GM12878 (cell line): ENCODE measurements at regions not wholly inside any gene's neighbourhood (a gene's known extent, or its start where the extent isn't known, plus 50 kb on each side); places are given as distances from the start of the nearest gene placed in this dataset.

Experiments used
- ATAC-seq: fragments of 200-7000 bp; cut with Tn5 transposase; 3 replicates; pipeline ENCODE4 v1.9.1; 2020; ENCODE audit warnings: mild to moderate bottlenecking, moderate library complexity
- BruUV-seq: library from RNA; stranded (reverse); fragments of 400-500 nt; replicated peaks from 2 replicates; lab custom pipeline; 2021; lab: Mats Ljungman, UMichigan
- CTCF ChIA-PET: fragments of 300-600 bp; sonication (Branson Sonifier 250); formaldehyde crosslinking; extraction: SDS; loops from one replicate; lab custom pipeline; 2021; ENCODE audit warnings: inconsistent platforms; lab: Yijun Ruan, JAX
- POLR2A ChIA-PET: fragments of 350-600 bp; formaldehyde crosslinking; extraction: SDS; loops from one replicate; lab custom pipeline; 2021; ENCODE audit warnings: inconsistent platforms; lab: Charles Lee
- RAD21 ChIA-PET: fragments of 300-600 bp; sonication (Branson Sonifier 250); formaldehyde crosslinking; loops from one replicate; lab custom pipeline; 2023; ENCODE audit warnings: antibody characterized with exemption; ENCODE audit not compliant: unreplicated experiment; lab: Charles Lee
- SMC1A ChIA-PET: fragments of 300-600 bp; sonication (Branson Sonifier 250); formaldehyde crosslinking; loops from one replicate; lab custom pipeline; 2023; ENCODE audit not compliant: unreplicated experiment, uncharacterized antibody; lab: Charles Lee
- DNase-seq: peaks from one replicate; pipeline ENCODE4 v3.0.0-alpha.2; 2011; ENCODE audit warnings: low read depth, low spot score
- FAIRE-seq: peaks from 3 replicates; lab custom pipeline; 2011; peaks lifted over from hg19 to GRCh38; lab: Jason Lieb, UNC
- H2AFZ ChIP-seq: 2 replicates; pipeline ENCODE4 v1.6.0; 2011; ENCODE audit warnings: low read depth, low read length, control low read depth; ENCODE audit not compliant: control insufficient read depth
- H3K27ac ChIP-seq: 2 replicates; pipeline ENCODE4 v1.5.1; 2011; ENCODE audit warnings: control low read depth; ENCODE audit not compliant: control insufficient read depth, insufficient read depth
- H3K27me3 ChIP-seq, 2 experiments: replicated peaks in 1 of 2; 2 replicates each; pipeline versions ENCODE4 v1.6.0 to v1.6.1; 2011; ENCODE audit warnings: low read length in 1 of 2; ENCODE audit not compliant: control insufficient read depth in 2 of 2, insufficient read depth in 2 of 2
- H3K36me3 ChIP-seq, 2 experiments: 2 replicates each; pipeline ENCODE4 v1.5.1; 2011; ENCODE audit warnings: low read length in 1 of 2; ENCODE audit not compliant: control insufficient read depth in 2 of 2, insufficient read depth in 2 of 2
- H3K4me1 ChIP-seq: 2 replicates; pipeline ENCODE4 v1.6.1; 2011; ENCODE audit warnings: mild to moderate bottlenecking, low read length, moderate library complexity, mixed read lengths; ENCODE audit not compliant: control insufficient read depth, insufficient read depth
- H3K4me2 ChIP-seq: 2 replicates; pipeline ENCODE4 v1.6.0; 2011; ENCODE audit warnings: control low read depth; ENCODE audit not compliant: control insufficient read depth, insufficient read depth
- H3K4me3 ChIP-seq: fragments of 200-600 bp; sonication (generic); 2 replicates; pipeline ENCODE4 v1.5.1; 2016
- H3K79me2 ChIP-seq: 2 replicates; pipeline ENCODE4 v1.6.0; 2011; ENCODE audit warnings: low read length; ENCODE audit not compliant: control insufficient read depth, insufficient read depth
- H3K9ac ChIP-seq: 2 replicates; pipeline ENCODE4 v1.8.0; 2011; ENCODE audit warnings: low read length, control low read depth, mixed read lengths; ENCODE audit not compliant: control insufficient read depth, insufficient read depth
- H3K9me3 ChIP-seq: replicated peaks from 3 replicates; pipeline ENCODE4 v1.5.1; 2011; ENCODE audit warnings: mild to moderate bottlenecking, low read length; ENCODE audit not compliant: control insufficient read depth, insufficient read depth
- H4K20me1 ChIP-seq: 2 replicates; pipeline ENCODE4 v1.6.0; 2011; ENCODE audit not compliant: control insufficient read depth, insufficient read depth
- ATF3 ChIP-seq: IDR thresholded peaks from 2 replicates; pipeline ENCODE4 v1.6.1; 2011; ENCODE audit warnings: low read depth, mild to moderate bottlenecking, low read length, moderate library complexity, borderline replicate concordance; ENCODE audit errors: extremely low read depth
- HDAC6 ChIP-seq: fragments of 200-600 bp; sonication (generic); IDR thresholded peaks from one replicate; pipeline ENCODE4 v1.8.0; 2017; ENCODE audit warnings: antibody characterized with exemption; ENCODE audit not compliant: unreplicated experiment
- JUND ChIP-seq: IDR thresholded peaks from 2 replicates; pipeline ENCODE4 v1.6.1; 2012; ENCODE audit warnings: low read depth, mild to moderate bottlenecking, low read length, improper control_type of control experiment, moderate library complexity
- MYC ChIP-seq: IDR thresholded peaks from 2 replicates; pipeline ENCODE4 v1.6.1; 2011; ENCODE audit warnings: mild to moderate bottlenecking, low read length, moderate library complexity, inconsistent platforms; ENCODE audit not compliant: insufficient read depth, insufficient replicate concordance, insufficient read length, severe bottlenecking
- NFYA ChIP-seq: IDR thresholded peaks from 2 replicates; pipeline ENCODE4 v1.6.1; 2011; ENCODE audit warnings: low read depth, mild to moderate bottlenecking, low read length, improper control_type of control experiment, borderline replicate concordance
- NR2C2 ChIP-seq: IDR thresholded peaks from 2 replicates; pipeline ENCODE4 v1.6.1; 2011; ENCODE audit warnings: borderline replicate concordance, low read depth; ENCODE audit not compliant: control insufficient read depth, insufficient read length
- PBX3 ChIP-seq: IDR thresholded peaks from 2 replicates; pipeline ENCODE4 v1.6.1; 2011; ENCODE audit warnings: mild to moderate bottlenecking, low read depth, low read length, moderate library complexity; ENCODE audit not compliant: insufficient replicate concordance
- PKNOX1 ChIP-seq: fragments of 450-650 bp; IDR thresholded peaks from 2 replicates; pipeline ENCODE4 v1.6.1; 2016; ENCODE audit warnings: mild to moderate bottlenecking
- POLR2AphosphoS2 ChIP-seq: IDR thresholded peaks from 2 replicates; pipeline ENCODE4 v1.6.1; 2011; ENCODE audit warnings: low read depth, mild to moderate bottlenecking, low read length, improper control_type of control experiment, moderate library complexity
- RELB ChIP-seq: fragments of 450-650 bp; IDR thresholded peaks from 2 replicates; pipeline ENCODE4 v1.6.1; 2017; ENCODE audit warnings: low read depth, mild to moderate bottlenecking, moderate library complexity
- SREBF2 ChIP-seq: IDR thresholded peaks from 2 replicates; pipeline ENCODE4 v1.6.1; 2012; ENCODE audit warnings: mild to moderate bottlenecking, low read length
- STAT3 ChIP-seq: IDR thresholded peaks from 2 replicates; pipeline ENCODE4 v1.6.1; 2011; ENCODE audit warnings: low read depth, low read length, improper control_type of control experiment
- TCF3 ChIP-seq: IDR thresholded peaks from 2 replicates; pipeline ENCODE4 v1.6.1; 2012; ENCODE audit warnings: low read depth, mild to moderate bottlenecking, low read length, borderline replicate concordance; ENCODE audit not compliant: insufficient read depth
- TCF7 ChIP-seq: IDR thresholded peaks from 2 replicates; pipeline ENCODE4 v1.6.1; 2014; ENCODE audit warnings: antibody characterized with exemption, borderline replicate concordance
- ZNF687 ChIP-seq: fragments of 450-650 bp; IDR thresholded peaks from 2 replicates; pipeline ENCODE4 v1.6.1; 2017; ENCODE audit warnings: mild to moderate bottlenecking, moderate library complexity
- WGBS: methylation state at CpG from one replicate; pipeline ENCODE4 v1.1.6; 2016; ENCODE audit warnings: low lambda C conversion rate; ENCODE audit not compliant: insufficient replicate concordance, insufficient coverage; ENCODE audit errors: missing lambda C conversion rate; 5-methylcytosine and 5-hydroxymethylcytosine counted together
- in situ Hi-C: fragments of 300-500 bp; cut with MboI; formaldehyde crosslinking; loops from 9 replicates; pipeline ENCODE4 v1.14.3; 2018; ENCODE audit warnings: mixed read lengths
- intact Hi-C: fragments of 100-400 bp; cut with micrococcal nuclease; formaldehyde crosslinking; loops from one replicate; pipeline ENCODE4 v1.14.2; 2022; ENCODE audit not compliant: unreplicated experiment

GRCh38 chr6:17200395-17200794 is 80.8 kb upstream of the RBM24 start:
- no TSS peak for BruUV-seq
- ChIA-PET SMC1A (no interaction called here), POLR2A (interaction anchor here (0.7 kb wide), 1 partner anchor 93 kb away, joined by 7 read pairs; no protein-coding TSS in a partner anchor), CTCF (no interaction called here), RAD21 (no interaction called here)
- no peak overlapping the region for H3K27ac ChIP-seq
- no peak overlapping the region for H3K4me3 ChIP-seq
- H3K27me3 ChIP-seq, result no peaks in the 10 kb centered on the region
- 77% methylated on average over 29 of the region's 34 CpGs for WGBS
- no peaks in the 10 kb centered on the region for H3K4me1 ChIP-seq
- in situ Hi-C loops (no loop called here), intact Hi-C loops (no loop called here)
- no peaks in the 10 kb centered on the region; the same call in 2 of the 3 replicates for H3K9me3 ChIP-seq
- no peaks in the 10 kb centered on the region for H3K36me3 ChIP-seq
- H3K9ac ChIP-seq, result no peak overlapping the region
- no peaks in the 10 kb centered on the region for H3K79me2 ChIP-seq
- no peak for DNase-seq
- H3K4me2 ChIP-seq, result no peak overlapping the region
- FAIRE-seq, result no peak
- H2AFZ ChIP-seq, result no peak overlapping the region
- no peaks in the 10 kb centered on the region for H4K20me1 ChIP-seq
- ATAC-seq, result no peak
- no peak for TF ChIP-seq STAT3
- no peak for TF ChIP-seq HDAC6
- TF ChIP-seq NR2C2, result no peak
- TF ChIP-seq TCF7, result no peak
- TF ChIP-seq ATF3, result no peak
- TF ChIP-seq PKNOX1, result no peak
- TF ChIP-seq JUND, result no peak
- TF ChIP-seq RELB, result no peak
- TF ChIP-seq ZNF687, result no peak
- TF ChIP-seq NFYA, result no peak
- no peak for TF ChIP-seq POLR2AphosphoS2
- TF ChIP-seq TCF3, result no peak
- no peak for TF ChIP-seq PBX3
- no peak for TF ChIP-seq MYC
- no peak for TF ChIP-seq SREBF2
